OCI-LY7 (cell line): ENCODE measurements at regions not wholly inside any gene's neighbourhood (a gene's known extent, or its start where the extent isn't known, plus 50 kb on each side); places are given as distances from the start of the nearest gene placed in this dataset.

Experiments used
- BruUV-seq: library from RNA; stranded (reverse); fragments of 400-500 nt; replicated peaks from 2 replicates; lab custom pipeline; 2021; lab: Mats Ljungman, UMichigan
- CTCF ChIA-PET: fragments of 300-600 bp; sonication (Branson Sonifier 250); formaldehyde crosslinking; loops from one replicate; lab custom pipeline; 2022; ENCODE audit warnings: antibody characterized with exemption; ENCODE audit not compliant: unreplicated experiment; lab: Charles Lee
- POLR2A ChIA-PET: fragments of 300-600 bp; sonication (Branson Sonifier 250); formaldehyde crosslinking; loops from one replicate; lab custom pipeline; 2022; ENCODE audit warnings: antibody characterized with exemption; lab: Charles Lee
- DNase-seq: peaks from one replicate; pipeline ENCODE4 v3.0.0-alpha.2; 2015; ENCODE audit warnings: low spot score
- H2AFZ ChIP-seq: fragments of 200-600 bp; sonication (generic), shearing (Covaris generic); 2 replicates; pipeline ENCODE4 v1.6.1; 2014; ENCODE audit warnings: mild to moderate bottlenecking, antibody characterized with exemption, low read length, moderate library complexity
- H3K27ac ChIP-seq: fragments of 200-600 bp; sonication (generic); 2 replicates; pipeline ENCODE4 v1.5.1; 2014; ENCODE audit warnings: mixed run types, low read depth, mild to moderate bottlenecking, moderate library complexity, low read length, inconsistent platforms; ENCODE audit not compliant: poor library complexity, severe bottlenecking
- H3K36me3 ChIP-seq: fragments of 200-600 bp; sonication (generic); 2 replicates; pipeline ENCODE4 v1.6.1; 2014; ENCODE audit warnings: mild to moderate bottlenecking, antibody characterized with exemption, low read length, moderate library complexity, mixed read lengths; ENCODE audit not compliant: insufficient read depth
- H3K4me1 ChIP-seq: fragments of 200-600 bp; sonication (generic); 2 replicates; pipeline ENCODE4 v1.5.1; 2014; ENCODE audit warnings: mild to moderate bottlenecking, low read length; ENCODE audit not compliant: insufficient read depth, poor library complexity, severe bottlenecking
- H3K4me2 ChIP-seq: fragments of 200-600 bp; sonication (generic); 2 replicates; pipeline ENCODE4 v1.6.1; 2014; ENCODE audit warnings: mild to moderate bottlenecking, low read length
- H3K4me3 ChIP-seq: fragments of 200-600 bp; sonication (generic); 2 replicates; pipeline ENCODE4 v1.5.1; 2014; ENCODE audit warnings: mild to moderate bottlenecking, low read depth, low read length; ENCODE audit not compliant: poor library complexity, severe bottlenecking
- H3K79me2 ChIP-seq: fragments of 200-600 bp; sonication (generic); 2 replicates; pipeline ENCODE4 v1.6.1; 2016; ENCODE audit warnings: low read depth, mild to moderate bottlenecking, low read length, moderate library complexity, mixed read lengths; ENCODE audit not compliant: insufficient read depth
- H3K9me2 ChIP-seq: fragments of 200-600 bp; sonication (generic); 2 replicates; pipeline ENCODE4 v1.6.1; 2016; ENCODE audit warnings: mild to moderate bottlenecking, low read length, mixed read lengths; ENCODE audit not compliant: insufficient read depth
- H3K9me3 ChIP-seq: fragments of 200-600 bp; sonication (generic); 2 replicates; pipeline ENCODE4 v1.6.1; 2014; ENCODE audit warnings: mild to moderate bottlenecking, mixed run types, low read length, mixed read lengths
- H4K20me1 ChIP-seq: fragments of 200-600 bp; sonication (generic); 2 replicates; pipeline ENCODE4 v1.6.1; 2014; ENCODE audit warnings: mild to moderate bottlenecking, antibody characterized with exemption, low read length, moderate library complexity, mixed read lengths; ENCODE audit not compliant: insufficient read depth
- EZH2phosphoT487 ChIP-seq: fragments of 200-600 bp; sonication (generic); IDR thresholded peaks from 2 replicates; pipeline ENCODE4 v1.6.1; 2018; ENCODE audit warnings: low read depth, borderline replicate concordance, mild to moderate bottlenecking, mixed run types, antibody characterized with exemption, low read length, moderate library complexity, mixed read lengths
- intact Hi-C: fragments of 100-400 bp; cut with micrococcal nuclease; formaldehyde crosslinking; loops from one replicate; pipeline ENCODE4 v1.10.0; 2022; ENCODE audit not compliant: unreplicated experiment
- TF ChIP-seq, protein P1 (sequence below): fragments of 200-600 bp; sonication (generic); conservative IDR thresholded peaks from 2 replicates; pipeline ENCODE4 v1.5.1; 2014; ENCODE audit warnings: mild to moderate bottlenecking, antibody characterized with exemption, low read length, moderate library complexity, mixed read lengths

DNA sequence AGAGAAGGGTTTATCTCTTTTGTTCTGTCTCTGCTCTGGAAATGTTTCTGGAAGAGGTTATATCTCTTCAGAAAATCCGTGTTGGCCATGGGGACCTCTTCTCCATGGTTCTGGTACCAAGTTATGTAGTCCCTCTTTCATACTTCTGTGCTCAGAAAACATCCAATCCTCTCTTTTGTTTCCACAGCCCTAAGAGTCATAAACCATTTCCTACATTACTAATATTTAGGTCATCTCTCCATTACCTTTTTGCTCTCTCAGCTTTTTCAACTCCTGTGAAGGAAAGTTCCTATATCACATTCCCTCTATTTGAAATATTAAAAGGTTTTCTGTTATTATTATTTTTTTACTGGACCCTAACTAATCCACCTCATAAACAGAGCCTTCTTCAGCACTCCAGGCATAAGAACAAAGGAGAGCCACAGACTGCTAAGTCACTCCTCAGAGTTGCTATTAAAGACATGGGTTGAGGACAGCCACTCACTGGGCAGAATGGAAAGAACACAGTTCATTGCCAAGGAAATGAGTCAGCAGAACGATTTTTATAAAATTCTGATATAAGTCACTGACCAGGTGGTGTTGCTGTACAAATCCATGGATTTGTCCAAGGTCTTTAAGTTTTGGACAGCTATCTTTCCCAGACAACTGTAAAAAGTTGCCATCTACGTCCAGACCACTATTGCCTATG lies 122.4 kb upstream of the NPY2R start:
- DNase-seq, result no peak
- BruUV-seq, result no TSS peak
- no peaks in the 10 kb centered on the region for H3K79me2 ChIP-seq
- H3K4me1 ChIP-seq, result no peaks in the 10 kb centered on the region
- ChIA-PET POLR2A (no interaction called here), CTCF (no interaction called here)
- no peaks in the 10 kb centered on the region for H4K20me1 ChIP-seq
- H3K27ac ChIP-seq, result no peak overlapping the region
- no peaks in the 10 kb centered on the region for H3K36me3 ChIP-seq
- no peaks in the 10 kb centered on the region for H3K9me3 ChIP-seq
- intact Hi-C loops, result no loop called here
- H3K4me2 ChIP-seq, result no peak overlapping the region
- H3K9me2 ChIP-seq, result no peaks in the 10 kb centered on the region
- H2AFZ ChIP-seq, result no peak overlapping the region
- no peak overlapping the region for H3K4me3 ChIP-seq
- TF ChIP-seq, protein P1, sequence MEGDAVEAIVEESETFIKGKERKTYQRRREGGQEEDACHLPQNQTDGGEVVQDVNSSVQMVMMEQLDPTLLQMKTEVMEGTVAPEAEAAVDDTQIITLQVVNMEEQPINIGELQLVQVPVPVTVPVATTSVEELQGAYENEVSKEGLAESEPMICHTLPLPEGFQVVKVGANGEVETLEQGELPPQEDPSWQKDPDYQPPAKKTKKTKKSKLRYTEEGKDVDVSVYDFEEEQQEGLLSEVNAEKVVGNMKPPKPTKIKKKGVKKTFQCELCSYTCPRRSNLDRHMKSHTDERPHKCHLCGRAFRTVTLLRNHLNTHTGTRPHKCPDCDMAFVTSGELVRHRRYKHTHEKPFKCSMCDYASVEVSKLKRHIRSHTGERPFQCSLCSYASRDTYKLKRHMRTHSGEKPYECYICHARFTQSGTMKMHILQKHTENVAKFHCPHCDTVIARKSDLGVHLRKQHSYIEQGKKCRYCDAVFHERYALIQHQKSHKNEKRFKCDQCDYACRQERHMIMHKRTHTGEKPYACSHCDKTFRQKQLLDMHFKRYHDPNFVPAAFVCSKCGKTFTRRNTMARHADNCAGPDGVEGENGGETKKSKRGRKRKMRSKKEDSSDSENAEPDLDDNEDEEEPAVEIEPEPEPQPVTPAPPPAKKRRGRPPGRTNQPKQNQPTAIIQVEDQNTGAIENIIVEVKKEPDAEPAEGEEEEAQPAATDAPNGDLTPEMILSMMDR, result no peak
- no peak for TF ChIP-seq EZH2phosphoT487

DNA sequence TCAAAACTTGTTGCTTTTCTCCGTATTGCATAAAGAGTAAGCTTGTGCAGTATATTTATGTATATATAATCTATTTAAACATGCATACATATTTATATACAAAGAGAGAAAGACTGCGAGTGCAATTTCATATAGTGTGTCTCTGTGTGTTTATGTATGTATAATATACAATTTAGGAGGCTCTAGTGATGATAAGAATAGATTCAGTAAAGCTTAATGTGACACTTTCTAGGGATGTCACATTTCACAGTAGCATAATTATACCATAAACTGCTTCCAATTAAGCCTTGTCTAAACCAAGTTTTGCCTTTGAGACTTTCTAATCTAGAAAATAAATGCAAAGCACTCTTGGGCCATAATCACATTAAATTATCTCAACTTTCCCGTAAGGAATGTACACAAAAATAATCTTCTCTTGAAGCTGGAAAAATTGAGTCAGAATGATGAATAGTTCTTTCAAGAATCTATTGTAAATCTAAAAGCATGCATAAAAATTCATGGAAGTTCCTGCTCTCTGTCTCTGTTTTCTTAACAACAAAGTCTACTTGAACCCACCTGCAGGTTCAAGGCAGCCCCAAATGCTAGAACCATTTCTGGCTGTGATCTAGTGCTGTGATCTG lies 114.1 kb upstream of the NPY2R start:
- Histone ChIP-seq H2AFZ (no peak overlapping the region), H3K9me3 (no peaks in the 10 kb centered on the region), H3K4me1 (no peaks in the 10 kb centered on the region), H3K4me3 (no peak overlapping the region), H3K79me2 (no peaks in the 10 kb centered on the region), H3K9me2 (no peaks in the 10 kb centered on the region), H3K4me2 (no peak overlapping the region), H3K36me3 (no peaks in the 10 kb centered on the region), H3K27ac (no peak overlapping the region), H4K20me1 (no peaks in the 10 kb centered on the region)
- CTCF ChIA-PET, result no interaction called here
- TF ChIP-seq EZH2phosphoT487, result no peak
- POLR2A ChIA-PET, result no interaction called here
- no TSS peak for BruUV-seq
- no peak for DNase-seq
- intact Hi-C loops, result no loop called here

DNA sequence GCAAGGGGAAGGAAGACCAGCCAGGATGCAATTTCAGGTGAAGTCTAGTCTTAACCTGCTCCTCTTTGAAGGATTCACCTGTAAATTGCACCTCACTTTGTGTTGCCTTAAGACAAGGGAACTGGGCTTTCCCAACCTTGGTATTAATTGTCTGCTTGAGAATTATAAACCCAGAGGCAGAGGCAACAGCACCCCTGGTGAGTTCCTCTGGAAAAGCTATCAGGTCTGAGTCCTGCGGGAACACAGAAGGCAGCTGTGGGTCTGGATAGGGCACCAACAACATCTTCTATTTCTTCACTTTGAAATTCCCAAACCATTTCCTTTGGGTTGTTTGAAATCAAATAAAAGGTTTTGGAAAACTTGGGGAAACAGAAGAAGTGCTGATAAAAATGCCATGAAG lies 109.2 kb upstream of the NPY2R start:
- H3K4me1 ChIP-seq, result no peaks in the 10 kb centered on the region
- no peak for DNase-seq
- no peaks in the 10 kb centered on the region for H3K36me3 ChIP-seq
- TF ChIP-seq, protein P1, result no peak
- no peak for TF ChIP-seq EZH2phosphoT487
- H3K79me2 ChIP-seq, result no peaks in the 10 kb centered on the region
- no peaks in the 10 kb centered on the region for H3K9me3 ChIP-seq
- H2AFZ ChIP-seq, result no peak overlapping the region
- BruUV-seq, result no TSS peak
- no peak overlapping the region for H3K4me3 ChIP-seq
- CTCF ChIA-PET, result no interaction called here
- POLR2A ChIA-PET, result no interaction called here
- no peak overlapping the region for H3K27ac ChIP-seq
- no peaks in the 10 kb centered on the region for H3K9me2 ChIP-seq
- H4K20me1 ChIP-seq, result no peaks in the 10 kb centered on the region
- H3K4me2 ChIP-seq, result no peak overlapping the region
- intact Hi-C loops, result no loop called here
